NCI-H748 (cell line): ENCODE measurements at regions not wholly inside any gene's neighbourhood (a gene's known extent, or its start where the extent isn't known, plus 50 kb on each side); places are given as distances from the start of the nearest gene placed in this dataset.

ENCODE experiments used
- DNase-seq: peaks from one replicate; lab custom pipeline; 2025; ENCODE audit not compliant: unreplicated experiment; lab: John Stamatoyannopoulos, UW

- no peak for DNase-seq
These were observed 81.8 kb upstream of the FOXN3 start for GRCh38 chr14:89498878-89499277.

GRCh38 chr14:89495718-89496117 is 78.7 kb upstream of the FOXN3 start:
- DNase-seq = no peak

- peak; percentile 73 for DNase-seq
These were observed 77.0 kb upstream of the FOXN3 start for GRCh38 chr14:89493877-89494634.

DNA sequence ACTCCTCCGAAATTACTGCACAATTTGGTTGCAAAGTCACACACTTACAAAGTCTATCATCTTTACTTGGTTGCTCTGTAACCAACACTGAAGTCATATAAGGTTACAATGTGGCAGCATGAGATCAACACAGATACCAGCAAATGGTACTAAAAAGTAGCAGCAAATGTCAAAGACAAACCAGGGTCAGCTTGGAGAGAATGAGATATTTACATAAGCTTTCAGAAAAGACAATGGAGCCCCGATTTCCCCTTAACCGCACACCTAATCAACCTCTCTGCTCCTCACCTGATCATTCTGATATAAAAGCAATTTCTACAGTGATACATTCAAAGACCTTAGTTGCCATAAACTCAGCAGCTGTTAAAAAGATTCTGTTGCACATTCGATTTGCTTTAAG is 76.4 kb upstream of the FOXN3 start:
- DNase-seq = peak; percentile 16

DNA sequence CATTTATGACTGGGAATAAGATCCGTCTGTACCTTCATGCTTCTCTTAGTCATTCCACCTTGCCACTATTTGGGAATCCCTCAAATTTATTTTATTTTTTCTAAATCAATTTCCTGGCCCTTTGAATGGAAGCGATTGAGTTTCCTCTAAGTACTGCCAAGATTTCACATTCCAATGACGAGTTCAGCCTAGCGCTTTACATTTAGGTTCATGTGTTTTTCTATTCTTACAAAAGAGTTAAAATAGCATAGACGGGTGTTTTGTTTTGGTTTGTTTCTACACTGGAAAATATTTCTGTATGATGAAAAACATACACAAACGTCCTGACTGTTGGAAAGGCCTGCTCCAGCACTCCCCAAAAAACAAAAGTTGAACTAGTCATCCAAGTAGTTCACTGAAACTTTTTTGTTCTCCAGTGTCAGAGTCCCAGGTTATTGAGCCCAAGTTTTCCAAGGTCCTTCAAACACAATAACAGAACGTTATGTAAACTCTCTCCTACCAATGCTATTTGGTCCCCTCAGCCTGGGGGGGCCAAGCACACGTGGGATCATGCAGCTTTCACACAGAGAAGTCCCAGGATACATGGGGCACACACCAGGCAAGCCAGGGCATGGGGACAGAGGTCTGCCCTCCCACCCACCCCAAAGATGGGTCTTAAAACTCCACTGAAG is 74.8 kb upstream of the FOXN3 start:
- no peak for DNase-seq

DNA sequence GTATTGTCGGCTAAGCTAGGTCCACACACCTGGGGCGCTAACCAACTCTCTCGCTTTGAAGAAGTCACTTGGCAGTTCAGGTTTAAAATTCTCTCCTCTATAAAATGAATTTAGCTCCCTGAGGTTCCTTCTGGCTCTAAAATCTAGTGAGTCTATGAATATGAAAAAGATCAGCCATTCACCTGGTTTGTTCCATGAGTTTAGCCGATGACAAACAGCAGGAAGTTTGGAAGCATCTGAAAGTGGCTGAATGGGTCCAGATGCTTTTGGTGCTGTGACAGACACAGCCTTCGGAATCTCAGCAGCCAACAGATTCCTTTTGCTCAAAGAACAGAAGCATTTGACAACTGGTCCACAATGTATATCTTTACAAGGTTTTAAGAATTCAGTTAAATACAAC is 73.4 kb upstream of the FOXN3 start:
- no peak for DNase-seq

- DNase-seq = no peak
These were observed 72.9 kb upstream of the FOXN3 start for GRCh38 chr14:89489761-89490437.

GRCh38 chr14:89486961-89487360 is 69.9 kb upstream of the FOXN3 start:
- DNase-seq = no peak

DNA sequence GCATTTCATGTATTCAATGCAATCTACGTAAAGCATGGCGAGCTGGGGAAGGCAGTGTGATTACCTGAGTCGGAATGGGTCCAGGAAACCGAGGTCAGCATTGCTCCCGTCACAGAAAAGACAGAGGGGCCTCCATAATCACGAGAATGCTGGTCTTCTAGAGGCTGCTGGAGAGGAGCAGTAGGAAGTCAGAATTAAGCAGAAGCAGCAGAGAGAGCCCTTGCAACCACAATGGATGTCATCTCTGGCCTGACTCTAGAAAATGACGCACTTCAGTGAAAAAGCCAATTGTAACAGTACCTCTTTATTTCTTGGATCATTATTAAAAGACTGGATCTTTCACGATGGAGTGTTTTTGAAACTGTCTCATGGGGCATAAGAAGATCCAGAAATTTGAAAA is 69.5 kb upstream of the FOXN3 start:
- DNase-seq = no peak

DNA sequence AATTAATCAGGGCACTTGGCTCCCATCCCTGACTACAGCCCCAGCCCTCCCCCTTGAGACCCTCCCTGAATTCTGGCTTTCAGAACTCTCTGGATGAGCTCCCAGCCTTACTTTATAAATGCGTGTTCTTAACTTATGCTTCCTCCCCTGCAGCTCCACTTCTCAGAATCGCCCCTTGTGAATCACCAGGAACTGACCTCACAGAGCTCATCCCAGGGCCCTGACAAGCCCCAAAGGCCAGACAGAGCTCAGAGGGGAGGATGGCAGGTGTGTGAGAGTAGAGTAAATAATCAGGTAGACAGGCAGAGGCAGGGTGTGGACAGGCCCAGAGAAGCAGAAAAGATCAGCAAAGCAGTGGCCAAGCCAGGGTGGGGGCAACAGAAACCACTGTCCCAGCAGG is 68.2 kb upstream of the FOXN3 start:
- no peak for DNase-seq

DNA sequence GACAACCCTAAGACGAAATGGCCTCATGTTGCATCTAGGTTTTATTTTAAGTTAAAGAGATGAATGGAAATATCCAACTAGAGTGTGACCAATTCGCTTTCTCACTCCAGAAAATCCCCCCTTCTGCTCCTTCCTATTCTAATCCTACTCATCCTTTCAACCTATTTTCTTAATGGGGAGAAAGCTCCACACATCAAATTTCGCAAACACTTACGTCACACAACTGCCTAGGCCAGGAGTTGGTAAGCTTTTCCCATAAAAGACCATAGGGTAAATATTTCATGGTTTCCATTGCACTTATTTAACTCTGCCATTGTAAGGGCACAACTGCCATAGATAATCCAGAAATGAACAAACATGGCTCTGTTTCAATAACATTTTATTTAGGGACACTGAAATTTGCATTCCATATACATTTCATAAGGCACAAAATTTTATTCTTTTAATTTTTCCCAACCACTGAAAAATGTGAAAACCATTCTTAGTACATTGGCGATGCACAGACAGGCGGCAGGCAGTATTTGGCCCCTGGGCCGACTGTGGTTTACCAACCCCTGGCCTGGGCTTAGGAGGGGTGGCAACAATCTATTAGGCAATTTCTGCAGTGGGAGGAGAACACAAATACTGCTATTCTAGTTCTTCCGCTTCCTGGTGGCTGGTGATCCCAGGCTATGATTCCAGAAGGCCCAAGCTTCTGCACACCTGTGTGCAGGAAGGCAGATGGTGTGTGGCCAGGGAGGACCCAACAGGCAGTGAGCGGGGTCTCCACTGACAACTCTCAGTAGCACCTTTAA is 67.2 kb upstream of the FOXN3 start:
- no peak for DNase-seq

- DNase-seq = no peak
These were observed 64.2 kb upstream of the FOXN3 start for GRCh38 chr14:89481196-89481595.

DNA sequence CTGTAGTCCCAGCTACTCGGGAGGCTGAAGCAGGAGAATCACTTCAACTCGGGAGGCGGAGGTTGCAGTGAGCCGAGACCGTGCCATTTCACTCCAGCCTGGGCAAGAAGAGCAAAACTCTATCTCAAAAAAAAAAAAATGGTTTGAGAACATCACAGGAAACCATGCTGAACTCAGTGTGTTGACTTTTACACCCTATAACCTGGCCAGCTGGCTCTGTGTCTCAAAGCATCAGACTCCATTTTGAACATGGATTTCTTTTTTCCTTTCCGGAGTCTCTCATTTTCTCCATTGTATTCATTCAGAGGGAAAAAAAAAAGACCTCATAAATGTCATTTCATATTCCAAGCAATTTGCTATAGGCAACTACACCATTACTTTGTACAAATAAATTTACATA is 63.2 kb upstream of the FOXN3 start:
- DNase-seq = no peak

- no peak for DNase-seq
These were observed 62.8 kb upstream of the FOXN3 start for GRCh38 chr14:89479802-89480201.

DNA sequence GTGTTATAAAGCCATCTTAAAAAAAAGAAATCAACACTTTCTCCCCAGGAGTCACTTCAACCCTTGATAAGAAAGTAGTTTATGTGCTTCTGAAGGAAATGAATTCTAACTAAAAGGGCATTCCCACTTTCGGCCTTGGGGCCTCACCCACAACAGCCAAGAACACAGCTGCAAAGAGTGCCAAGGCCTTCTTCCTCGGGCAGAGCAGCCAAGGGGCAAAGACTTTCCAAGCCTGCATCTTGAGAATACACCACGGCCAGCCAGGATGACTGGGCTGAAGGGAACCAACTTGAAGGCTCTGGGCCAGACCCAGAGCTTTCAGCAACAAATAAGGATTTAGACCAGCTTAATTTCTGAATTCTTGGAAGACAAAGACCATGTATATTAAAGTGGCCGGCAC is 60.4 kb upstream of the FOXN3 start:
- no peak for DNase-seq

GRCh38 chr14:89476354-89476896 is 59.4 kb upstream of the FOXN3 start:
- no peak for DNase-seq

GRCh38 chr14:89474464-89474863 is 57.4 kb upstream of the FOXN3 start:
- no peak for DNase-seq

GRCh38 chr14:89473989-89474388 is 57.0 kb upstream of the FOXN3 start:
- DNase-seq = no peak

- DNase-seq = no peak
These were observed 56.5 kb upstream of the FOXN3 start for GRCh38 chr14:89473569-89473968.

GRCh38 chr14:89470401-89470800 is 53.4 kb upstream of the FOXN3 start:
- no peak for DNase-seq
